H9 (cell line): ENCODE measurements at regions not wholly inside any gene's neighbourhood (a gene's known extent, or its start where the extent isn't known, plus 50 kb on each side); places are given as distances from the start of the nearest gene placed in this dataset.

ENCODE experiments used
- DNase-seq: peaks from one replicate; pipeline ENCODE4 v3.0.0-alpha.2; 2017
- H2AFZ ChIP-seq: one replicate; pipeline ENCODE4 v1.6.1; 2013; ENCODE audit warnings: mild to moderate bottlenecking, low read length, control low read depth, moderate library complexity
- H2AK5ac ChIP-seq: 2 replicates; pipeline ENCODE4 v1.6.1; 2013; ENCODE audit warnings: low read length, control low read depth, mixed read lengths; ENCODE audit not compliant: insufficient read length
- H2BK120ac ChIP-seq: one replicate; pipeline ENCODE4 v1.6.1; 2013; ENCODE audit warnings: low read depth, mild to moderate bottlenecking, low read length, control low read depth, inconsistent platforms; ENCODE audit not compliant: poor library complexity, severe bottlenecking
- H2BK12ac ChIP-seq: 2 replicates; pipeline ENCODE4 v1.6.1; 2013; ENCODE audit warnings: low read length, control low read depth, mixed read lengths, low read depth; ENCODE audit not compliant: insufficient read length
- H2BK15ac ChIP-seq: 2 replicates; pipeline ENCODE4 v1.6.1; 2013; ENCODE audit warnings: low read depth, low read length, control low read depth
- H2BK20ac ChIP-seq: one replicate; pipeline ENCODE4 v1.6.1; 2013; ENCODE audit warnings: low read depth, mild to moderate bottlenecking, low read length, control low read depth, inconsistent platforms; ENCODE audit not compliant: poor library complexity, severe bottlenecking
- H2BK5ac ChIP-seq: 2 replicates; pipeline ENCODE4 v1.6.1; 2013; ENCODE audit warnings: low read length, control low read depth, mixed read lengths; ENCODE audit not compliant: insufficient read length
- H3K14ac ChIP-seq: 2 replicates; pipeline ENCODE4 v1.6.1; 2013; ENCODE audit warnings: low read length, control low read depth; ENCODE audit not compliant: insufficient read depth
- H3K18ac ChIP-seq: 2 replicates; pipeline ENCODE4 v1.6.1; 2013; ENCODE audit warnings: low read depth, mild to moderate bottlenecking, mixed read lengths, low read length, control low read depth; ENCODE audit not compliant: insufficient read length
- H3K23ac ChIP-seq: 2 replicates; pipeline ENCODE4 v1.6.1; 2013; ENCODE audit warnings: low read length, control low read depth, mixed read lengths, low read depth; ENCODE audit not compliant: insufficient read length
- H3K23me2 ChIP-seq: 2 replicates; pipeline ENCODE4 v1.6.1; 2013; ENCODE audit warnings: low read depth, mild to moderate bottlenecking, mixed read lengths, low read length, control low read depth; ENCODE audit not compliant: insufficient read length, poor library complexity, severe bottlenecking
- H3K27ac ChIP-seq: 2 replicates; pipeline ENCODE4 v1.5.1; 2013; ENCODE audit warnings: low read length, control low read depth, mixed read lengths, low read depth; ENCODE audit not compliant: insufficient read length
- H3K27me3 ChIP-seq: 2 replicates; pipeline ENCODE4 v1.6.1; 2013; ENCODE audit warnings: low read length, control low read depth, inconsistent platforms; ENCODE audit not compliant: insufficient read depth
- H3K4ac ChIP-seq: 2 replicates; pipeline ENCODE4 v1.6.1; 2013; ENCODE audit warnings: low read depth, mild to moderate bottlenecking, control low read depth, inconsistent platforms, low read length, moderate library complexity
- H3K4me1 ChIP-seq: 2 replicates; pipeline ENCODE4 v1.6.1; 2013; ENCODE audit warnings: low read length, control low read depth, inconsistent platforms; ENCODE audit not compliant: insufficient read depth
- H3K4me2 ChIP-seq: 2 replicates; pipeline ENCODE4 v1.6.1; 2013; ENCODE audit warnings: low read length, control low read depth, mixed read lengths; ENCODE audit not compliant: insufficient read length, insufficient read depth
- H3K56ac ChIP-seq: 2 replicates; pipeline ENCODE4 v1.6.1; 2013; ENCODE audit warnings: low read depth, mild to moderate bottlenecking, mixed read lengths, low read length, control low read depth; ENCODE audit not compliant: insufficient read length
- H3K79me1 ChIP-seq: 2 replicates; pipeline ENCODE4 v1.6.1; 2013; ENCODE audit warnings: low read depth, mild to moderate bottlenecking, moderate library complexity, low read length, control low read depth, inconsistent platforms; ENCODE audit not compliant: insufficient read depth, poor library complexity, severe bottlenecking
- H3K79me2 ChIP-seq: 2 replicates; pipeline ENCODE4 v1.6.1; 2013; ENCODE audit warnings: low read length, control low read depth, inconsistent platforms; ENCODE audit not compliant: insufficient read depth
- H3K9ac ChIP-seq: 2 replicates; pipeline ENCODE4 v1.6.1; 2013; ENCODE audit warnings: low read length, control low read depth, mixed read lengths; ENCODE audit not compliant: insufficient read length; ENCODE audit errors: extremely low read depth
- H3K9me3 ChIP-seq: one replicate; pipeline ENCODE4 v1.6.1; 2013; ENCODE audit warnings: low read depth, low read length, inconsistent platforms; ENCODE audit not compliant: control insufficient read depth
- H3T11ph ChIP-seq: one replicate; pipeline ENCODE4 v1.6.1; 2013; ENCODE audit warnings: mild to moderate bottlenecking, low read length, control low read depth, inconsistent platforms
- H4K20me1 ChIP-seq: one replicate; pipeline ENCODE4 v1.6.1; 2013; ENCODE audit not compliant: control insufficient read depth, insufficient read length, insufficient read depth
- H4K5ac ChIP-seq: 2 replicates; pipeline ENCODE4 v1.6.1; 2013; ENCODE audit warnings: low read depth, mild to moderate bottlenecking, mixed read lengths, low read length, control low read depth; ENCODE audit not compliant: insufficient read length
- H4K8ac ChIP-seq: replicated peaks from 2 replicates; pipeline ENCODE4 v1.6.1; 2013; ENCODE audit warnings: low read length, control low read depth, mixed read lengths, low read depth; ENCODE audit not compliant: insufficient read length
- H4K91ac ChIP-seq: 2 replicates; pipeline ENCODE4 v1.6.1; 2013; ENCODE audit warnings: low read depth, mild to moderate bottlenecking, moderate library complexity, mixed read lengths, low read length, control low read depth; ENCODE audit not compliant: insufficient read length
- H3K27ac Mint-ChIP-seq, 3 experiments: 2 replicates in 2 of 3; 3 replicates in 1 of 3; pipeline ENCODE4 v1.8.0; 2020 to 2021; ENCODE audit warnings: mixed read lengths in 3 of 3, mild to moderate bottlenecking in 1 of 3, moderate library complexity in 1 of 3
- H3K27me3 Mint-ChIP-seq: 2 replicates; pipeline ENCODE4 v1.8.0; 2021; ENCODE audit warnings: low read depth, mild to moderate bottlenecking, moderate library complexity, mixed read lengths
- H3K36me3 Mint-ChIP-seq, 3 experiments: 2 replicates in 2 of 3; 3 replicates in 1 of 3; pipeline ENCODE4 v1.8.0; 2020 to 2021; ENCODE audit warnings: low read depth in 3 of 3, mixed read lengths in 3 of 3; ENCODE audit not compliant: insufficient read depth in 1 of 3
- H3K4me1 Mint-ChIP-seq, 2 experiments: 2 replicates each; pipeline ENCODE4 v1.8.0; 2020; ENCODE audit warnings: mixed read lengths in 2 of 2
- H3K4me3 Mint-ChIP-seq, 2 experiments: 2 replicates in 1 of 2; 3 replicates in 1 of 2; pipeline ENCODE4 v1.8.0; 2020 to 2021; ENCODE audit warnings: mild to moderate bottlenecking in 2 of 2, mixed read lengths in 2 of 2, moderate library complexity in 1 of 2
- H3K9me3 Mint-ChIP-seq, 2 experiments: 2 replicates in 1 of 2; 3 replicates in 1 of 2; pipeline ENCODE4 v1.8.0; 2020; ENCODE audit warnings: mild to moderate bottlenecking in 2 of 2, mixed read lengths in 2 of 2, moderate library complexity in 1 of 2
- WGBS: extraction: QIAGEN DNeasy Blood & Tissue Kit; methylation state at CpG from one replicate; pipeline ENCODE4 v1.1.7; 2013; ENCODE audit warnings: missing lambda C conversion rate, low lambda C conversion rate, mixed read lengths; ENCODE audit not compliant: insufficient read length; ENCODE audit errors: extremely low coverage; 5-methylcytosine and 5-hydroxymethylcytosine counted together
- TF ChIP-seq, protein P1 (sequence below): fragments of 200-600 bp; sonication (generic); conservative IDR thresholded peaks from 3 replicates; pipeline ENCODE4 v1.8.0; 2021; ENCODE audit warnings: antibody characterized with exemption, mild to moderate bottlenecking

DNA sequence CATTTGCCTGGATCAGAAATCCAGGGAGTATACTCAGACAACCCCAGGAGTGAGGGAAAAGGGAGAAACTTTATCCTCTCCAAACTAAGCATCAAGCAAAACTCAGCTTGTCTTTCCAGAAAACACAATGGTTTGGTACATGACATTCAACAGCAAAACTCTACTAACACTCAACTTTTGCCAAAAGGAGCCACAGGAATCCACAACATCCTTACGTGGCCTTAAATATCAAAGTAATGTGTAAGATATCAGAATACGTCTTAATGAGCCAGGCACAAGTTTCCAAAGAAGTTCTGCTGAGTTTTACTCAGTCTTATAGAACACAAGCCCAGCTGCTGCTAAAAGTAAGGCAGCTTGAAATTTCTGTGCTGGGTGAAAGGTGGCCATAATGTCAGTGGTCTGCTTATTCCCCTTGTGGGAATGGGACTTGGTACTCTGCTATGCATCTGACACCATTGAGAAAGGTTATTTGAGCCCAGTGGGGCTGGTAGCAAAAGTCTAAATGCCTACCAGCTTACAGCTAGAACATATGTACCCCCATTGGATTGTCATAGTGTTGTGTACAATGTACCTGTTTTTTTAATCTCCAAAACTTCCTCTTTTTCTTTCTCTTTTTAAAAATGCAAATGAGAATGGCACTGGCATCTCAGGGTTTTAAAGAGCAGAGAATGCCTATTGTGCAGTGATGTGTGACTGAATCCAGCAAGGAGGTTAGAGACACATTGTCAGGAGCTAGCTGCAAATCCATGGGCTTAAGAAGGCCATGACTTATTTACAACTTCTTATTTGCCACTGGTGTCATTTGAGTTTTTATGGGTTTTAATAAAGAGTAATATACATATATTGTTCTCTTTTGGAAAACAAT, 62.0 kb upstream of the ST6GALNAC3 start:
- H4K20me1 ChIP-seq = no peaks in the 10 kb centered on the region

More for the DNA sequence above, 62.0 kb upstream of the ST6GALNAC3 start:
- no peaks in the 10 kb centered on the region for H3K36me3 Mint-ChIP-seq
- H3K27me3 ChIP-seq = no peaks in the 10 kb centered on the region; the same call in 1 of the 2 replicates
- H3K23ac ChIP-seq = no peak overlapping the region
- H2AK5ac ChIP-seq = no peak overlapping the region
- H3K79me2 ChIP-seq = no peaks in the 10 kb centered on the region
- no peaks in the 10 kb centered on the region for H3K79me1 ChIP-seq
- H3K9me3 ChIP-seq = no peaks in the 10 kb centered on the region
- H3K27ac Mint-ChIP-seq = no peak overlapping the region
- H3T11ph ChIP-seq = no peak overlapping the region
- no peaks in the 10 kb centered on the region for H3K4me1 ChIP-seq
- no peak overlapping the region for H2BK5ac ChIP-seq
- no peak overlapping the region for H2BK20ac ChIP-seq
- no peak overlapping the region for H2BK15ac ChIP-seq
- no peak overlapping the region for H4K91ac ChIP-seq
- H2BK12ac ChIP-seq = no peak overlapping the region
- H2BK120ac ChIP-seq = no peak overlapping the region
- H4K8ac ChIP-seq = no peak overlapping the region
- H3K4me3 Mint-ChIP-seq = no peak overlapping the region
- H3K27ac ChIP-seq = no peak overlapping the region
- H3K4me1 Mint-ChIP-seq = no peaks in the 10 kb centered on the region
- no CpG with 5 or more reads among the region's 2 CpGs for WGBS
- no peaks in the 10 kb centered on the region for H3K23me2 ChIP-seq
- H3K9ac ChIP-seq = no peak overlapping the region
- H3K56ac ChIP-seq = no peak overlapping the region
- no peak overlapping the region for H3K4ac ChIP-seq
- TF ChIP-seq, protein P1, sequence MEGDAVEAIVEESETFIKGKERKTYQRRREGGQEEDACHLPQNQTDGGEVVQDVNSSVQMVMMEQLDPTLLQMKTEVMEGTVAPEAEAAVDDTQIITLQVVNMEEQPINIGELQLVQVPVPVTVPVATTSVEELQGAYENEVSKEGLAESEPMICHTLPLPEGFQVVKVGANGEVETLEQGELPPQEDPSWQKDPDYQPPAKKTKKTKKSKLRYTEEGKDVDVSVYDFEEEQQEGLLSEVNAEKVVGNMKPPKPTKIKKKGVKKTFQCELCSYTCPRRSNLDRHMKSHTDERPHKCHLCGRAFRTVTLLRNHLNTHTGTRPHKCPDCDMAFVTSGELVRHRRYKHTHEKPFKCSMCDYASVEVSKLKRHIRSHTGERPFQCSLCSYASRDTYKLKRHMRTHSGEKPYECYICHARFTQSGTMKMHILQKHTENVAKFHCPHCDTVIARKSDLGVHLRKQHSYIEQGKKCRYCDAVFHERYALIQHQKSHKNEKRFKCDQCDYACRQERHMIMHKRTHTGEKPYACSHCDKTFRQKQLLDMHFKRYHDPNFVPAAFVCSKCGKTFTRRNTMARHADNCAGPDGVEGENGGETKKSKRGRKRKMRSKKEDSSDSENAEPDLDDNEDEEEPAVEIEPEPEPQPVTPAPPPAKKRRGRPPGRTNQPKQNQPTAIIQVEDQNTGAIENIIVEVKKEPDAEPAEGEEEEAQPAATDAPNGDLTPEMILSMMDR = no peak
- no peak overlapping the region for H4K5ac ChIP-seq
- no peak overlapping the region for H3K18ac ChIP-seq
- H3K4me2 ChIP-seq = no peak overlapping the region
- DNase-seq = no peak
- no peaks in the 10 kb centered on the region; the same call in 1 of the 2 replicates for H3K27me3 Mint-ChIP-seq
- H3K9me3 Mint-ChIP-seq = no peaks in the 10 kb centered on the region
- H3K14ac ChIP-seq = no peak overlapping the region
- H2AFZ ChIP-seq = no peak overlapping the region
